BJ (cell line): ENCODE measurements at regions not wholly inside any gene's neighbourhood (a gene's known extent, or its start where the extent isn't known, plus 50 kb on each side); places are given as distances from the start of the nearest gene placed in this dataset.
A peak's percentile ranks its signal among the peaks of the same experiment; 100 is the strongest.

ENCODE experiments used
- CTCF ChIA-PET: fragments of 350-600 bp; formaldehyde crosslinking; extraction: SDS; loops from one replicate; lab custom pipeline; 2021; ENCODE audit warnings: antibody characterized with exemption, inconsistent platforms; lab: Yijun Ruan, JAX
- POLR2A ChIA-PET: fragments of 300-600 bp; sonication (Branson Sonifier 250); formaldehyde crosslinking; extraction: SDS; loops from one replicate; lab custom pipeline; 2021; ENCODE audit warnings: antibody characterized with exemption; lab: Charles Lee
- DNase-seq: peaks from one replicate; pipeline ENCODE4 v3.0.0-alpha.2; 2011; ENCODE audit warnings: low read depth
- H3K27me3 ChIP-seq: 2 replicates; pipeline ENCODE4 v1.6.0; 2011; ENCODE audit warnings: low read length; ENCODE audit not compliant: control insufficient read depth, insufficient read depth
- H3K36me3 ChIP-seq: 2 replicates; pipeline ENCODE4 v1.5.1; 2011; ENCODE audit warnings: low read length; ENCODE audit not compliant: control insufficient read depth, insufficient read depth
- H3K4me3 ChIP-seq: 2 replicates; pipeline ENCODE4 v1.5.1; 2011; ENCODE audit warnings: low read depth, mild to moderate bottlenecking, control low read depth, low read length
- CTCF ChIP-seq: IDR thresholded peaks from 2 replicates; pipeline ENCODE4 v1.5.1; 2011; ENCODE audit warnings: low read depth, mild to moderate bottlenecking, control low read depth, inconsistent platforms, low read length, moderate library complexity; ENCODE audit not compliant: insufficient read depth

GRCh38 chr16:14366974-14367707, 262.9 kb downstream of the PARN start:
- DNase-seq: no peak
- Histone ChIP-seq H3K4me3 (no peak overlapping the region), H3K36me3 (no peaks in the 10 kb centered on the region), H3K27me3 (no peaks in the 10 kb centered on the region)
- CTCF ChIA-PET: interaction anchor here (0.8 kb wide), 1 partner anchor 110 kb away, joined by 3 read pairs; no protein-coding TSS in a partner anchor
- POLR2A ChIA-PET: no interaction called here
- TF ChIP-seq CTCF: no peak

GRCh38 chr16:14366447-14366846, 263.6 kb downstream of the PARN start:
- Histone ChIP-seq H3K36me3 (no peaks in the 10 kb centered on the region), H3K4me3 (no peak overlapping the region), H3K27me3 (no peaks in the 10 kb centered on the region)
- TF ChIP-seq CTCF: no peak
- POLR2A ChIA-PET: no interaction called here
- CTCF ChIA-PET: interaction anchor here (0.8 kb wide), 1 partner anchor 110 kb away, joined by 3 read pairs; no protein-coding TSS in a partner anchor
- DNase-seq: no peak

DNA sequence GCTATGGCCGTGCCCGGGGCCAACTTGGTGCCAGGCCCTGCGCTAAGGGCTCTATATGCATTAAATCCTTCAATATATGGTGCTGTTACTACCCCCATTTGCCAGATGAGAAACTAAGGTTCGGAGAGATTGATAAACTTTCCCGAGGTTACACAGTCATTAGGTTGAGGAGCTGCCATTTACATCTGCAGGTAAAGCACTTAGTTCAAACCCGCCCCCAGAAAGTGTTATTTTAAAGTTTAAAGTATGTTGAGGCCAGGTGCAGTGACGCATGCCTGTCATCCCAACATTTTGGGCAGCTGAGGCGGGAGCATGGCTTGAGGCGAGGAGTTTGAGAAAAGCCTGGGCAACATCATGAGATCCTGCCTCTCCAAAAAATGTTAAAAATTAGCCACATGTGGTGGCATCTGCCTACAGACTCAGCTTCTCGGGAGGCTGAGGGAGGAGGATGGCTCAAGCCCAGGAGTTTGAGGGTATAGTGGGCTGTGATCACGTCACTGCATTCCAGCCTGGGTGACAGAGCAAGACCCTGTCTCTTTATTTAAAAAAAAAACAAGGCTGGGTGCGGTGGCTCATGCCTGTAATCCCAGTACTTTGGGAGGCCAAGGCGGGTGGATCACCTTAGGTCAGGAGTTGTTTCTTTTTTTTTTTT, 264.7 kb downstream of the PARN start:
- Histone ChIP-seq H3K27me3 (no peaks in the 10 kb centered on the region), H3K4me3 (no peak overlapping the region), H3K36me3 (no peaks in the 10 kb centered on the region)
- TF ChIP-seq CTCF: no peak
- POLR2A ChIA-PET: no interaction called here
- no peak for DNase-seq
- CTCF ChIA-PET: no interaction called here

DNA sequence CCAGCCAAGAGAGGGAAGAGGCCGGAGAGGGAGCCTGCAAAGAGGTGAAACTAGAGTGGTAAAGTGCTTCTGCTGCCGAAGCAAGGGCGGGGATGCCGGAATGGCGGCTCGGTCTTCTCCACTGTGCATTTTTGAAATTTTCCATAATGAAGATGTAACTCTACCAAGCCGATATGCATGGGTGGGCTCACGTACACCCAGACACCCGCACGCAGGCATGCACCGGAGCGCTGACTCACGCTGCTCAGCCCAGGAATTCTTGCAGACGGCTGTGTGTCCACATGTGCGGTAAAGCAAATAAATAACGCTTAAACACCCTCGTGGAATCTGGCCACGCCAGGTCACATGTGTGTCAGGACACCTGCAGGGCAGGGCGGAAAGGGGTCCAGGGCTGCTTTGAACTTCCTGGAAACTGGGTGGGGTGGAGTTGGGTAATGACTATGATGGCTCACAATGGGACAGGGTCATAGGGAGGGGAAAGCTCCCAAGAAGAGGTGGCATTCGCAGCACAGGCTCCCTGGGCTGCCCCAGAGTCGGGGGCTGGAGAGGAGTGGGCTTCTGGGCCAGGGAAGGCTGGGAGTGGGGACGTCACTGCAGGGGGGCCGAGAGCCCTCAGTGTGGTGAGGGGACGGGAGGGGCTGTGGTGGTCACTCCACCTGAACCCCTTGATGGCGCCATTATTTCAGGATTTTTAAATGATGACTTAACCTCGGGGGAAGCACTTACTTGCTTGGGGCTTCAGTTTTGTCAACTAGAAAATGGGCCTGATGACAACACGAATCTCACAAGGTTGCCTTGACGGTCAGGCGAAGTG, 265.5 kb downstream of the PARN start:
- POLR2A ChIA-PET: no interaction called here

More for the DNA sequence above, 265.5 kb downstream of the PARN start:
- TF ChIP-seq CTCF: no peak
- H3K4me3 ChIP-seq: no peak overlapping the region
- H3K36me3 ChIP-seq: no peaks in the 10 kb centered on the region
- DNase-seq: peak; percentile 88
- H3K27me3 ChIP-seq: no peaks in the 10 kb centered on the region
- CTCF ChIA-PET: no interaction called here
